ENCODE measurements at regions not wholly inside any gene's neighbourhood (a gene's known extent, or its start where the extent isn't known, plus 50 kb on each side); places are given as distances from the start of the nearest gene placed in this dataset.

GRCh38 chrX:45697591-45697990 is 496.9 kb upstream of the DIPK2B start:
- TF ChIP-seq CTCF (IDR thresholded peaks at IDR 0.05) = no peak
- TF ChIP-seq POLR2A (IDR thresholded peaks at IDR 0.05) = no peak
